RWPE2 (cell line): ENCODE measurements at regions not wholly inside any gene's neighbourhood (a gene's known extent, or its start where the extent isn't known, plus 50 kb on each side); places are given as distances from the start of the nearest gene placed in this dataset.

Source experiments
- ATAC-seq: fragments of 200-7000 bp; cut with Tn5 transposase; 3 replicates; pipeline ENCODE4 v1.9.1; 2021; ENCODE audit warnings: low read depth
- DNase-seq: peaks from one replicate; pipeline ENCODE4 v3.0.0-alpha.2; 2020; ENCODE audit warnings: low spot score
- H3K27ac ChIP-seq: fragments of 450-650 bp; 2 replicates; pipeline ENCODE4 v1.5.1; 2017; ENCODE audit warnings: mild to moderate bottlenecking; ENCODE audit not compliant: poor library complexity, severe bottlenecking
- H3K27me3 ChIP-seq: fragments of 250-450 bp; sonication (Bioruptor Pico); 2 replicates; pipeline ENCODE4 v1.5.1; 2021; ENCODE audit warnings: mild to moderate bottlenecking, moderate library complexity; ENCODE audit not compliant: insufficient read depth, poor library complexity, severe bottlenecking
- H3K36me3 ChIP-seq: fragments of 250-450 bp; sonication (Bioruptor Pico); 2 replicates; pipeline ENCODE4 v1.5.1; 2020; ENCODE audit warnings: low read depth, mild to moderate bottlenecking, moderate library complexity
- H3K4me1 ChIP-seq: fragments of 250-450 bp; sonication (Bioruptor Pico); 2 replicates; pipeline ENCODE4 v1.5.1; 2021; ENCODE audit warnings: mild to moderate bottlenecking, moderate library complexity; ENCODE audit not compliant: insufficient read depth, poor library complexity, severe bottlenecking
- H3K4me3 ChIP-seq: fragments of 250-450 bp; sonication (Bioruptor Pico); 2 replicates; pipeline ENCODE4 v1.5.1; 2021; ENCODE audit warnings: mild to moderate bottlenecking, moderate library complexity; ENCODE audit not compliant: severe bottlenecking
- H3K9me3 ChIP-seq: fragments of 250-450 bp; sonication (Bioruptor Pico); 2 replicates; pipeline ENCODE4 v1.5.1; 2021; ENCODE audit warnings: mild to moderate bottlenecking, moderate library complexity; ENCODE audit not compliant: severe bottlenecking
- TF ChIP-seq, protein P1 (sequence below): fragments of 450-650 bp; IDR thresholded peaks from one replicate; pipeline ENCODE4 v1.5.1; 2017; ENCODE audit warnings: mild to moderate bottlenecking, moderate library complexity; ENCODE audit not compliant: poor library complexity, severe bottlenecking

DNA sequence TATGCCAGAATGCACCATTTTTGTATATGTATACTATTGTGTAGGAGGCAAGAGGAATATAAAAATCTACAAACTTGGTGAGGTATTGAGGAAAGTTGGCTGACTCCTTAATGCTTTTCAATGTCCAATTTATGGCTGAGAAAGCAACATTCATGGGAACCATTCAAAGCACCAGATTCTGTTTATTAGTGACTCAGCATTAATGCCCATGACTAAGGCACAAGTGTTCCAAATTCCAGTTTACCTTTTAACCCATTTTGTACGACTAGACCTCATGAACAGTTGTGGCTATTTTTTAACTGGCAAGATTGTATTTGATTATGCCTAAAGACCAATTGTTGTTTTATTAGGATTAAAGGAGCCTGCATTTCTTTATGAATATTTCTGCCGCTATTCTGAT, 375.4 kb upstream of the ATP2B1 start:
- no peak for ATAC-seq
- Histone ChIP-seq H3K4me1 (peaks cover 3% of the 10 kb centered on the region), H3K4me3 (no peak overlapping the region), H3K27me3 (no peaks in the 10 kb centered on the region), H3K9me3 (no peaks in the 10 kb centered on the region), H3K27ac (no peak overlapping the region), H3K36me3 (no peaks in the 10 kb centered on the region)
- TF ChIP-seq, protein P1, sequence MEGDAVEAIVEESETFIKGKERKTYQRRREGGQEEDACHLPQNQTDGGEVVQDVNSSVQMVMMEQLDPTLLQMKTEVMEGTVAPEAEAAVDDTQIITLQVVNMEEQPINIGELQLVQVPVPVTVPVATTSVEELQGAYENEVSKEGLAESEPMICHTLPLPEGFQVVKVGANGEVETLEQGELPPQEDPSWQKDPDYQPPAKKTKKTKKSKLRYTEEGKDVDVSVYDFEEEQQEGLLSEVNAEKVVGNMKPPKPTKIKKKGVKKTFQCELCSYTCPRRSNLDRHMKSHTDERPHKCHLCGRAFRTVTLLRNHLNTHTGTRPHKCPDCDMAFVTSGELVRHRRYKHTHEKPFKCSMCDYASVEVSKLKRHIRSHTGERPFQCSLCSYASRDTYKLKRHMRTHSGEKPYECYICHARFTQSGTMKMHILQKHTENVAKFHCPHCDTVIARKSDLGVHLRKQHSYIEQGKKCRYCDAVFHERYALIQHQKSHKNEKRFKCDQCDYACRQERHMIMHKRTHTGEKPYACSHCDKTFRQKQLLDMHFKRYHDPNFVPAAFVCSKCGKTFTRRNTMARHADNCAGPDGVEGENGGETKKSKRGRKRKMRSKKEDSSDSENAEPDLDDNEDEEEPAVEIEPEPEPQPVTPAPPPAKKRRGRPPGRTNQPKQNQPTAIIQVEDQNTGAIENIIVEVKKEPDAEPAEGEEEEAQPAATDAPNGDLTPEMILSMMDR = no peak
- no peak for DNase-seq

DNA sequence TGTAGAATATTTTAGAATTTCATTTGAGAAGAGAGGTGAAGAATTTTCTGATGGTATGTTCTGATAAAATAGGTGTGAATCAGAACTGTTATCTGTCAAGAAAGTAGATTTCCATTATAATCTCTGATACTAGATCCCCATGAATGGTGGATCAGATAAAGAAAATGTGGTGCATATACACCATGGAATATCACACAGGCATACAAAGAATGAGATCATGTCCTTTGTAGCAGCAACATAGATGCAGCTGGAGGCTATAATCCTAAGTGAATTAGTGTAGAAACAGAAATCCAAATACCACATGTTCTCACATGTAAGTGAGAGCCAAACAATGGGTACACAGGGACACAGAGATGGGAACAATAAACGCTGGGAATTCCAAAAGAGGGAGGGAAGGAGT, 372.0 kb upstream of the ATP2B1 start:
- DNase-seq = no peak
- TF ChIP-seq, protein P1 = no peak
- no peaks in the 10 kb centered on the region for H3K9me3 ChIP-seq
- no peaks in the 10 kb centered on the region for H3K27me3 ChIP-seq
- no peaks in the 10 kb centered on the region for H3K4me1 ChIP-seq
- H3K36me3 ChIP-seq = no peaks in the 10 kb centered on the region
- no peak overlapping the region for H3K4me3 ChIP-seq
- no peak overlapping the region for H3K27ac ChIP-seq
- ATAC-seq = no peak

DNA sequence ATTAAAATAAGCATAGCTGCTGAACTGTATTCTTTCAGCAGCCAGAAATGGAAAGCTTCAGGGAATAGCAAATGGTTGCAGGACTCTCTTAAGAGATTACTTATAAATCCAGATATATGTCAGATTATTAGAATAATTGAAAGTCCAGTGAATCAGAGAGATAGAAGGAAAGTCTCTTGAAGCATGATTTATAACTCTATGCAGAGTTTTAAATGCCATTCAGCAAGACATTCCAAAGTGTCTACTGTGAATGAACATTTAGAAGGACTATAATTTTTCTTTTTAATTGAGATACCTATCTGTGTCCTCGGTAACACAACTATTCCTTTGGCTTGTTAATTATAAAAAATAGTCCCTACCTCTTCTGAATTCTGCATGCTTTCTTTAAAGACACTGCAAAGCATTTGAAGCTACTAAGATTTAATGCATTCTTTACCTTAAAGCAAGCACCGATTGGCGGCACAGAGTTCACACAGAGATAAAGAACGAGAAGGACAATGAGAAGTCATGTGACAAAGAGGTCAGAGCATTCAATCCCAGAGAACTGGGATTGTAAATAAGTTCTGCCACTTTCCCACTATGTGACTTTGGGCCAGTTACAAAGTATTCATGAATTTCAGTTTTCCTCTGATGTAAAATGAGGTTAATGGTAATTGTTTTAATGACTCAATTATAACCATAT, 371.0 kb upstream of the ATP2B1 start:
- DNase-seq (no peak), ATAC-seq (no peak)
- no peaks in the 10 kb centered on the region for H3K27me3 ChIP-seq
- H3K4me3 ChIP-seq = no peak overlapping the region
- no peaks in the 10 kb centered on the region for H3K36me3 ChIP-seq
- H3K27ac ChIP-seq = no peak overlapping the region
- no peaks in the 10 kb centered on the region for H3K4me1 ChIP-seq
- TF ChIP-seq, protein P1 = no peak
- no peaks in the 10 kb centered on the region for H3K9me3 ChIP-seq

DNA sequence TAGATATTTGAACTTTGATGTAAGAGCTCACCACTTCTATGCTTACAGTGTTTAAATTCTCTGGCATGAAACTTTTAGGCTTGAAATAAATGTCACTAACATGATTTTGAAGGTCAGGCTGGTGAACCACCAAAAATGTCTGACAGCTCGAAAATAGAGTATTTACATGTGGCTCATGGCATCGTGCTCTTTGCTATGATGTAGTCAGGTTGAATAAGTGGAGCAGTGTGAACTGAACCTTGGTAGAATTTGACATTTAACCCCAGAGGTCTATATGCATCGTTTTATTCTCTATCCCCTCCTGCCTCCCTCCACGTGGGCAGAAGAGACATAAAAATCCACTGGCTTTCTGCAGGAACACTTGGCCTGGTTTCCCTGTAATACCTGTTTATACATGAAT, 369.7 kb upstream of the ATP2B1 start:
- Histone ChIP-seq H3K9me3 (no peaks in the 10 kb centered on the region), H3K4me1 (no peaks in the 10 kb centered on the region), H3K27ac (no peak overlapping the region), H3K4me3 (no peak overlapping the region), H3K36me3 (no peaks in the 10 kb centered on the region), H3K27me3 (no peaks in the 10 kb centered on the region)
- DNase-seq (no peak), ATAC-seq (no peak)
- TF ChIP-seq, protein P1 = no peak

DNA sequence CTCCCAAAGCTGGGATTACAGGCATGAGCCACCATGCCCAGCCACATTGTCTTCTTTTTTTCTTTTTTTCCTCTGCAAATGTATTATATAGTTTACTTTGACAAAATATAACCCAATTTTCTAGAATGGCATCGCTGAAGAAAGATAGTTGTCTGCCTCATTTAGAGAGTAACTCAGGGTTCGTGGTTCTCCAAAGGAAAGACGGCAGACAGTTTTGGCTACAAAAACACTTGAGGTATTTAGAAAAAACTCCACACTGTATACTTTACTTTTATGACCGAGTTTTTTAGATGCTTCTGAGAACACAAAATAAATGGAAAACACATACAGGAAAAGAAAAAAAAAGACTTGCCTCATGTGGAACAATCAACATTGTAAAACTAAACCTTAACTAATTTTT, 369.1 kb upstream of the ATP2B1 start:
- DNase-seq (no peak), ATAC-seq (no peak)
- Histone ChIP-seq H3K27me3 (no peaks in the 10 kb centered on the region), H3K27ac (no peak overlapping the region), H3K36me3 (no peaks in the 10 kb centered on the region), H3K4me3 (no peak overlapping the region), H3K9me3 (no peaks in the 10 kb centered on the region), H3K4me1 (no peaks in the 10 kb centered on the region)
- TF ChIP-seq, protein P1 = no peak
